GM13977 (cell line): ENCODE measurements at regions not wholly inside any gene's neighbourhood (a gene's known extent, or its start where the extent isn't known, plus 50 kb on each side); places are given as distances from the start of the nearest gene placed in this dataset.

Experiments used
- DNase-seq: peaks from one replicate; pipeline ENCODE4 v3.0.0; 2012; ENCODE audit warnings: low spot score
- in situ Hi-C: fragments of 300-500 bp; cut with MboI; formaldehyde crosslinking; loops from one replicate; pipeline ENCODE4 v1.12.0; 2022; ENCODE audit warnings: low sequenced_read_pairs, low pct_unique_long_range_greater_than_20kb, mixed read lengths, inconsistent platforms; ENCODE audit not compliant: unreplicated experiment
- TF ChIP-seq, protein P1 (sequence below): IDR thresholded peaks from 2 replicates; pipeline ENCODE4 v1.5.1; 2012; ENCODE audit warnings: mild to moderate bottlenecking, control low read depth; ENCODE audit not compliant: insufficient read depth; ENCODE audit errors: extremely low read depth, missing control alignments

DNA sequence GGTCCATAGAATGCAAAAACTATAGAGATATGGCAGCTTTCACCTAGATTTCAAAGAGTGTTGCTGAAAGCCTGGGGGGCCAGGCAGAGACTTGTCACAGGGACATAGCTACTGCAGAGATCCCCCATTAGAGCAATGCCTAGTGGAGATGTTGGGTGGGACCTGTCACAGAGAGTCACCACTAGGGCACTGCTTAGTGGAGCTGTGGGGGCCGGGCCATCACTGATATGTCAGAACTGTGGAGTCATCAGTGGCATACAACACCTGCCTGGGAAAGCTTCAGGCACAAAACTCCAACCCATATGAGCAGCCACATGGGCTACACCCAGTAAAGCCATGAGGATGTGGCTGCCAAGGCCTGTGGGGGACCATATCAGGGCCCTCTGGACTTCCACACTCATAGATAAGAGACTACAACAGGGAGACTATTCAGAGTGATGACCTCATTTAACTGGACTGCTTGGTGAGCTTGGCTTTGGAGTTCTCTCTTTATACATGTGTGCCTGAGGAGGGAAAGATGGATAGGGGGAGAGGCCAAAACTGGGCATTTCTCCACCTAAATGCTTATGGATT, 176.3 kb downstream of the ZNF621 start:
- DNase-seq = no peak
- TF ChIP-seq, protein P1, sequence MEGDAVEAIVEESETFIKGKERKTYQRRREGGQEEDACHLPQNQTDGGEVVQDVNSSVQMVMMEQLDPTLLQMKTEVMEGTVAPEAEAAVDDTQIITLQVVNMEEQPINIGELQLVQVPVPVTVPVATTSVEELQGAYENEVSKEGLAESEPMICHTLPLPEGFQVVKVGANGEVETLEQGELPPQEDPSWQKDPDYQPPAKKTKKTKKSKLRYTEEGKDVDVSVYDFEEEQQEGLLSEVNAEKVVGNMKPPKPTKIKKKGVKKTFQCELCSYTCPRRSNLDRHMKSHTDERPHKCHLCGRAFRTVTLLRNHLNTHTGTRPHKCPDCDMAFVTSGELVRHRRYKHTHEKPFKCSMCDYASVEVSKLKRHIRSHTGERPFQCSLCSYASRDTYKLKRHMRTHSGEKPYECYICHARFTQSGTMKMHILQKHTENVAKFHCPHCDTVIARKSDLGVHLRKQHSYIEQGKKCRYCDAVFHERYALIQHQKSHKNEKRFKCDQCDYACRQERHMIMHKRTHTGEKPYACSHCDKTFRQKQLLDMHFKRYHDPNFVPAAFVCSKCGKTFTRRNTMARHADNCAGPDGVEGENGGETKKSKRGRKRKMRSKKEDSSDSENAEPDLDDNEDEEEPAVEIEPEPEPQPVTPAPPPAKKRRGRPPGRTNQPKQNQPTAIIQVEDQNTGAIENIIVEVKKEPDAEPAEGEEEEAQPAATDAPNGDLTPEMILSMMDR = no peak
- in situ Hi-C loops = no loop called here

DNA sequence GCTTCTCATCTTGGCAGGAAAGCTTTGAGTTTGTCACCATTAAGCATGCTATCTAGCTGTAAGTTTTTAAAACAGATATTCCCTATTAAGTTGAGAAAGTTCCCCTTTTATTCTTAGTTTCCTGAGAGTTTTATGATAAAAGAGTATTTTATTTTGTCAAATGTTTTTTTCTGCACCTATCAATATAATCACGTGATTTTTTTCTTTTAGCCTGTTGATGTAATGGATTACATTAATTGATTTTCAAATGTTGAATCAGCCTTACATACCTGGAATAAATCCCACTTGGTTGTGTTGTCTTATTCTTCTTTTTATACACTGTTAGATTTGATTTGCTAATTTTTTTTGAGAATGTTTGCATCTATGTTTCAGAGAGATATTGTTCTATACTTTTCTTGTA, 179.5 kb downstream of the ZNF621 start:
- in situ Hi-C loops = no loop called here
- TF ChIP-seq, protein P1 = no peak
- DNase-seq = no peak

DNA sequence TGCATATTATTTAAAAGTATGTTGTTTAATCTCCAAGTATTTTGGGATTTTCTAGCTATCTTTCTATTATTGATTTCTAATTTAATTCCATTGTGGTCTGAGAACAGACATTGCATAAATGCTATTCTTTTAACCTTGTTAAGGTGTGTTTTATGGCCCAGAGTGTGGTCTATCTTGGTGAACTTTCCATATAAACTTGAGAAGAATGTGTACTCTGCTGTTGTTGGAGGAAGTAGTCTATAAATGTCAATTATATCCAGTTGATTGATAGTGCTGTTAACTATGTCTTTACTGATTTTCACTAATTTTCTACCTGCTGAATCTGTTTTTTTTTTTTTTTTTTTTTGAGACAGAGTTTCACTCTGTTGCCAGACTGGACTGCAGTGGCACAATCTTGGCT, 180.9 kb downstream of the ZNF621 start:
- in situ Hi-C loops = no loop called here
- TF ChIP-seq, protein P1 = no peak
- no peak for DNase-seq

DNA sequence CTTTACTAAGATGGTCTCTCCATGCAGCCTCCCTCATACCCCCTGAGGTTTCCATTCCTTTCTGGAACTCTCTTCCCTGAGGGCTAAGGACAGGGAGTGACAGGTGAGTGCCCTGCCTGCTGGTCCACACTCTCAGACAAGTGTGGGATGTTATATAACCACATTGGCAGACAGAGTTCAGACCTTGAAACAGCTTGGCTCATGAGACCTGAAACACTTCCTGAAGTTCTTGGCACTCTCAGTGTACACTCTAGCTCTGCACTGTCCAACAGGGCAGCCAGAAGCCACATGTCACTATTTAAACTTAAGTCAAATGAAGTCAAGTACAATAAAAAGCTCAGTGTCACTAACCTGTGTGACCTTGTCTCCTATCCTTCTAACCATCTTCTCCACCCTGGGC, 188.5 kb downstream of the ZNF621 start:
- TF ChIP-seq, protein P1 = no peak
- no peak for DNase-seq
- in situ Hi-C loops = no loop called here

- TF ChIP-seq, protein P1 = no peak
- in situ Hi-C loops = no loop called here
- DNase-seq = no peak
Measured at GRCh38 chr3:40713795-40714194, 189.0 kb downstream of the ZNF621 start.

DNA sequence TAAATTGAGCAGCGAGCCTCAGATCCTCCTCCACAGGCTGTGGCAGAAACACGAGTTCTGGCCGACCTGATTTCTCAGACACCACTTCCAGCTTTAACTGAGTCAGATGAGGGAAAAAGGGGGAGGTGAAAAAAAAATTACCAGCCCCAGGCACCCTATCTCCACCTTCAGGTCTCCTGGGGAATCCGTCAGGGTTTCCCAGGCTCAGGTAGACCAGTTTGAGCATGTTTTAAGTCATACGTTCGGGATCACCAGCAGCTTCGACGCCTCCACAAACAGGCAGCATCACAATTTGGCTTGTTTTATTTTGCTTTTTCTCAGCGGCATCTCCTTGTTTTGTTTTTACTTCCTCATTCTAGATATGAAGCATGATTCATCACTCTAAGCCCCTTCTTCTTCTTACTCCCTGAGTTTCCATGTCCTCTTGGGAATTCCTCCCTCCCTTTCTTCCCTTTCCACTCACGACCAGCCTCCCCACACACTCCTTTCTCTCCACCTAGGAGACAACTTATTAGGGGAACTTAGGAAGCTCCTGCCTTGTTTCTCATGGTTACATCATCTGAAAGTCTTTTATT, 190.1 kb downstream of the ZNF621 start:
- in situ Hi-C loops = no loop called here
- TF ChIP-seq, protein P1 = no peak

GRCh38 chr3:40715551-40715950, 190.8 kb downstream of the ZNF621 start:
- TF ChIP-seq, protein P1 = no peak
- in situ Hi-C loops = no loop called here
- DNase-seq = no peak

More for the DNA sequence above, 190.1 kb downstream of the ZNF621 start:
- no peak for DNase-seq
